ENCODE measurements at regions not wholly inside any gene's neighbourhood (a gene's known extent, or its start where the extent isn't known, plus 50 kb on each side); places are given as distances from the start of the nearest gene placed in this dataset.
"Not testable (repeated sequence)": the region's sequence is repeated elsewhere in the genome, so short reads cannot be mapped to it uniquely, and the experiment has no call there.

DNA sequence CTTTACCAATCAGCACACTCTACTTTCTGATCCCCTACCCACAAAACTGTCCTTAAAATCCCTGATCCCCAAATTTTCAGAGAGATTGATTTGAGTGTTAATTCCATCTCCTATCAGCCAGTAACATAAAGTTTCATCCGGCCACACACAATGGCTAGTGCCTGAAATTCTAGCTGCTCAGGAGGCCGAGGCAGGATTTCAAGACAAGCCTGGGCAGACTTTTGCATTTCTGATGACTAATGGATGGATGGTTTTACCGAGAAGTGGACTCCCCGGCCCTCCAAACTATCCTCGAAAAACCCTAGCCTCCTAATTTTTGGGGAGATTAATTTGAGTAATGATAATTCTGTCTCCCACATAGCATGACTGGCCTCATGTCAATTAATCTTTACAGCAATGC, 269.8 kb upstream of the POU1F1 start:
- no peak overlapping the region for H3K4me2 ChIP-seq (ENCODE audit: insufficient read depth, insufficient read length, low read length)
- no peaks in the 10 kb centered on the region for H3K79me2 ChIP-seq (ENCODE audit: insufficient read depth, low read length)
- no peak overlapping the region for H2BK20ac ChIP-seq (ENCODE audit: low read depth, low read length, poor library complexity, severe bottlenecking)
- H3K56ac ChIP-seq (ENCODE audit: insufficient read length, low read depth, low read length): no peak overlapping the region
- H3K9me3 ChIP-seq (ENCODE audit: control insufficient read depth, low read depth, low read length): no peaks in the 10 kb centered on the region
- H2BK15ac ChIP-seq (ENCODE audit: low read depth, low read length): no peak overlapping the region
- Mint-ChIP-seq H3K9me3 (peaks cover 8 to 19% of the 10 kb centered on the region in 2 experiments), H3K4me3 (no peak overlapping the region), H3K36me3 (ENCODE audit: insufficient read depth in 1 of 3, low read depth in 3 of 3) (peaks cover 8 to 15% (median 8%) of the 10 kb centered on the region in 3 experiments; a peak in 6 of 7 replicates), H3K4me1 (no peaks in the 10 kb centered on the region; a peak in 1 of 4 replicates), H3K27me3 (ENCODE audit: low read depth) (no peaks in the 10 kb centered on the region), H3K27ac (no peak overlapping the region)
- H3K4me1 ChIP-seq (ENCODE audit: insufficient read depth, low read length): no peaks in the 10 kb centered on the region
- no peaks in the 10 kb centered on the region for H4K20me1 ChIP-seq (ENCODE audit: control insufficient read depth, insufficient read depth, insufficient read length)
- H2AFZ ChIP-seq (ENCODE audit: low read length): no peak overlapping the region
- H4K8ac ChIP-seq (replicated peaks; ENCODE audit: insufficient read length, low read depth, low read length): no peak overlapping the region
- H3K9ac ChIP-seq (ENCODE audit: extremely low read depth, insufficient read length, low read length): no peak overlapping the region
- TF ChIP-seq, protein P1, sequence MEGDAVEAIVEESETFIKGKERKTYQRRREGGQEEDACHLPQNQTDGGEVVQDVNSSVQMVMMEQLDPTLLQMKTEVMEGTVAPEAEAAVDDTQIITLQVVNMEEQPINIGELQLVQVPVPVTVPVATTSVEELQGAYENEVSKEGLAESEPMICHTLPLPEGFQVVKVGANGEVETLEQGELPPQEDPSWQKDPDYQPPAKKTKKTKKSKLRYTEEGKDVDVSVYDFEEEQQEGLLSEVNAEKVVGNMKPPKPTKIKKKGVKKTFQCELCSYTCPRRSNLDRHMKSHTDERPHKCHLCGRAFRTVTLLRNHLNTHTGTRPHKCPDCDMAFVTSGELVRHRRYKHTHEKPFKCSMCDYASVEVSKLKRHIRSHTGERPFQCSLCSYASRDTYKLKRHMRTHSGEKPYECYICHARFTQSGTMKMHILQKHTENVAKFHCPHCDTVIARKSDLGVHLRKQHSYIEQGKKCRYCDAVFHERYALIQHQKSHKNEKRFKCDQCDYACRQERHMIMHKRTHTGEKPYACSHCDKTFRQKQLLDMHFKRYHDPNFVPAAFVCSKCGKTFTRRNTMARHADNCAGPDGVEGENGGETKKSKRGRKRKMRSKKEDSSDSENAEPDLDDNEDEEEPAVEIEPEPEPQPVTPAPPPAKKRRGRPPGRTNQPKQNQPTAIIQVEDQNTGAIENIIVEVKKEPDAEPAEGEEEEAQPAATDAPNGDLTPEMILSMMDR (conservative IDR thresholded peaks at IDR 0.05): no peak
- H4K91ac ChIP-seq (ENCODE audit: insufficient read length, low read depth, low read length): no peak overlapping the region
- no peak overlapping the region for H3K4ac ChIP-seq (ENCODE audit: low read depth, low read length)
- H2BK12ac ChIP-seq (ENCODE audit: insufficient read length, low read depth, low read length): no peak overlapping the region
- no peaks in the 10 kb centered on the region for H3K23me2 ChIP-seq (ENCODE audit: insufficient read length, low read depth, low read length, poor library complexity, severe bottlenecking)
- no peak for DNase-seq
- H2BK5ac ChIP-seq (ENCODE audit: insufficient read length, low read length): no peak overlapping the region
- H4K5ac ChIP-seq (ENCODE audit: insufficient read length, low read depth, low read length): peak overlapping the region; percentile 30
- no peak overlapping the region for H3K18ac ChIP-seq (ENCODE audit: insufficient read length, low read depth, low read length)
- H3K27ac ChIP-seq (ENCODE audit: insufficient read length, low read depth, low read length): no peak overlapping the region
- no peaks in the 10 kb centered on the region for H3K79me1 ChIP-seq (ENCODE audit: insufficient read depth, low read depth, low read length, poor library complexity, severe bottlenecking)
- WGBS (ENCODE audit: extremely low coverage, insufficient read length, low lambda C conversion rate): no CpG with 5 or more reads among the region's 5 CpGs
- no peak overlapping the region for H2BK120ac ChIP-seq (ENCODE audit: low read depth, low read length, poor library complexity, severe bottlenecking)
- no peaks in the 10 kb centered on the region for H3K27me3 ChIP-seq (ENCODE audit: insufficient read depth, low read length)
- H2AK5ac ChIP-seq (ENCODE audit: insufficient read length, low read length): no peak overlapping the region
- no peak overlapping the region for H3K14ac ChIP-seq (ENCODE audit: insufficient read depth, low read length)
- no peak overlapping the region for H3K23ac ChIP-seq (ENCODE audit: insufficient read length, low read depth, low read length)
- H3T11ph ChIP-seq (ENCODE audit: low read length): no peak overlapping the region

DNA sequence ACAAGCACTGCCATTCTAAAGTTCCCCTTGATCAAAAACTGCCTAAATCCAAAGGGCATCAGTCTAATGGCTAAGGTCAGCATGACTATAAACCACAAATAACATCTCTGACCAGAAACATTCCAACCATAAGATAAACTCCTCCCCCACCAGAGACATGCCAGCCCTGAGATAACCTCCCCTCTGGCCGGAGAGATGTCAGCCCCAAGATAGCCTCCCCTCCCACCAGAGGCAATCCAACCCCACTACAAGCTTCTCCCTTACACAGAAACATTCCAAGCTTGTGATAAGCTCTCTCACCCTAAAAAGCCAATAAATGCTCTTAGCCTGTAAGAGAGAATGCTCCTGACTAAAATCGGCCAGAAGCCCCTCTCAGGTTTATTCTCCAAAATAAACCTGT, 267.0 kb upstream of the POU1F1 start:
- H3K27me3 Mint-ChIP-seq (ENCODE audit: low read depth): not testable (repeated sequence)

More for the DNA sequence above, 267.0 kb upstream of the POU1F1 start:
- H3K4me1 ChIP-seq (ENCODE audit: insufficient read depth, low read length); H3K27ac Mint-ChIP-seq; DNase-seq; H2BK120ac ChIP-seq (ENCODE audit: low read depth, low read length, poor library complexity, severe bottlenecking); H3K9me3 ChIP-seq (ENCODE audit: control insufficient read depth, low read depth, low read length); H3K27me3 ChIP-seq (ENCODE audit: insufficient read depth, low read length); H3T11ph ChIP-seq (ENCODE audit: low read length); H2BK12ac ChIP-seq (ENCODE audit: insufficient read length, low read depth, low read length); H3K14ac ChIP-seq (ENCODE audit: insufficient read depth, low read length); H3K18ac ChIP-seq (ENCODE audit: insufficient read length, low read depth, low read length); H2BK15ac ChIP-seq (ENCODE audit: low read depth, low read length); H3K4me1 Mint-ChIP-seq; H3K23me2 ChIP-seq (ENCODE audit: insufficient read length, low read depth, low read length, poor library complexity, severe bottlenecking); H3K4ac ChIP-seq (ENCODE audit: low read depth, low read length); H3K23ac ChIP-seq (ENCODE audit: insufficient read length, low read depth, low read length); H2BK20ac ChIP-seq (ENCODE audit: low read depth, low read length, poor library complexity, severe bottlenecking); H2BK5ac ChIP-seq (ENCODE audit: insufficient read length, low read length); H3K4me2 ChIP-seq (ENCODE audit: insufficient read depth, insufficient read length, low read length); H3K27ac ChIP-seq (ENCODE audit: insufficient read length, low read depth, low read length); H3K4me3 Mint-ChIP-seq; H4K91ac ChIP-seq (ENCODE audit: insufficient read length, low read depth, low read length); H4K8ac ChIP-seq (replicated peaks; ENCODE audit: insufficient read length, low read depth, low read length); H3K56ac ChIP-seq (ENCODE audit: insufficient read length, low read depth, low read length); H4K5ac ChIP-seq (ENCODE audit: insufficient read length, low read depth, low read length); H3K9ac ChIP-seq (ENCODE audit: extremely low read depth, insufficient read length, low read length); H2AK5ac ChIP-seq (ENCODE audit: insufficient read length, low read length); H2AFZ ChIP-seq (ENCODE audit: low read length); H3K79me2 ChIP-seq (ENCODE audit: insufficient read depth, low read length); H4K20me1 ChIP-seq (ENCODE audit: control insufficient read depth, insufficient read depth, insufficient read length); H3K79me1 ChIP-seq (ENCODE audit: insufficient read depth, low read depth, low read length, poor library complexity, severe bottlenecking): not testable (repeated sequence)
- no CpG with 5 or more reads among the region's 2 CpGs for WGBS (ENCODE audit: extremely low coverage, insufficient read length, low lambda C conversion rate)
- H3K36me3 Mint-ChIP-seq (ENCODE audit: insufficient read depth in 1 of 3, low read depth in 3 of 3): peaks cover 8 to 15% (median 8%) of the 10 kb centered on the region in 3 experiments; a peak in 6 of 7 replicates
- H3K9me3 Mint-ChIP-seq: peaks cover 8 to 19% of the 10 kb centered on the region in 2 experiments

All from H9 (cell line).